ENCODE measurements at regions not wholly inside any gene's neighbourhood (a gene's known extent, or its start where the extent isn't known, plus 50 kb on each side); places are given as distances from the start of the nearest gene placed in this dataset.

- TF ChIP-seq CTCF (IDR thresholded peaks at IDR 0.05) (no peak), EZH2phosphoT487 (IDR thresholded peaks at IDR 0.05; ENCODE audit: borderline replicate concordance, low read depth) (no peak), EP300 (IDR thresholded peaks at IDR 0.05; ENCODE audit: borderline replicate concordance in 1 of 2, low read depth in 1 of 2, low read length in 1 of 2) (no peak), YY1 (IDR thresholded peaks at IDR 0.05; ENCODE audit: low read depth) (no peak), TAF1 (IDR thresholded peaks at IDR 0.05; ENCODE audit: borderline replicate concordance, low read depth, low read length) (no peak), TCF12 (IDR thresholded peaks at IDR 0.05) (no peak), POLR2AphosphoS5 (IDR thresholded peaks at IDR 0.05; ENCODE audit: low read depth, low read length) (no peak)
Measured at GRCh38 chr15:27662892-27663291, 436.2 kb downstream of the OCA2 start.
